ENCODE measurements at regions not wholly inside any gene's neighbourhood (a gene's known extent, or its start where the extent isn't known, plus 50 kb on each side); places are given as distances from the start of the nearest gene placed in this dataset.

- no peak for DNase-seq
Measured at GRCh38 chr13:79680485-79680884, 199.5 kb downstream of the NDFIP2 start.

DNA sequence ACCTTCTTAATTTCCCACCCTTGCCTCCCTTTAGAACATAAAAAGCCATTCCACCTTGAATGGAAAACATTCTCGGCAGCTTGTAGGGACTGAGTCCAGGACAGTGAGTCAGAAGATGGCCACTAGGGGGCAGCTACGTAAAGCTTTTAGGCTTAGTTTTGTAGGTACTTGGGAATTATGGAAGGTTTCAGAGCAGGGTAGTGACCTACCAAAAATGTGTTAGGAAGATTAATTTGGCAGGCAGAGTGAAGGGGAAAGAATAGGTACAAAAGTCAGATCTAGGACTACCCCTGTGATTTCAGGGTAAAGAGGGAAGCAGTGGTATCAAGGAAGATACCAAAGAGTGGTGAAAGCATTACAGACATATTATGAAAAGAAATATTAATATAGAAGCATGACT, 198.4 kb downstream of the NDFIP2 start:
- peak; percentile 14 to 25 for DNase-seq

GRCh38 chr13:79678100-79678499, 197.1 kb downstream of the NDFIP2 start:
- DNase-seq: no peak

- no peak for DNase-seq
Measured at GRCh38 chr13:79675931-79676660, 195.1 kb downstream of the NDFIP2 start.

DNA sequence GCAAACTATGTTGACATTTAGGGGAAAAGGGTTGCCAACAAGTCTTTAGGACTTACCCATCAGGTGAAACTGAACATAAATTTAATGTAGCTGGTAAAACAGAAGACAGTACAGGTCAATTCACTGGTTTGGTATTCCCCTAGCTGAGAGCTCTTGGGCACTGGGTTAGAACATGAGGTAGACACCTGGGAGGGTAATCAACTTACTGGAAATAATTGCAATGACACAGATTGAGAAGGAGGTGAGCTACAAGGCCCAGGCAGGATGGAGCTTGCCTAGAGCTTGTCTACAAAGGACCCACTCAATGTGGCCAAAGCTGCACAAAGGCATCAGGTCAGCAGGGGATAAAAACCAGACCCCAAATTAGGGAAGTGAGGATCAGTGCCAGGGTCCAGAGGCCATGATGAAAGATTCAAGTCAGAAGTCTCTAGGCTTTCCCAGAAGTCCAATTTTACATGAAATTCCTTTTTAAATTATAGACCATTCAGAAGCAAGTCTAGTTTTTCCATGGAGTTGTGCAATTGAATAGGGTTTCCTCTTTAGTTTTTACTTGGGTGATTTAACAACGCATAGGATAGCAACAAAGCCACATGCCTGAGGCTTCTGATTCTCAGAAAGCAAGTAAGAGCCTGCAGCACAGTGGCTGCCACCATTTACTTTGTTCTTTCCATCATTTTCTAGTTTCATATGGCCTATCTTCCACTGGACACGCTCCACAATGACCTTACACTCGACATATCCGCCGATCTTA, 194.0 kb downstream of the NDFIP2 start:
- DNase-seq: no peak

GRCh38 chr13:79673993-79674377, 193.0 kb downstream of the NDFIP2 start:
- DNase-seq: no peak

DNA sequence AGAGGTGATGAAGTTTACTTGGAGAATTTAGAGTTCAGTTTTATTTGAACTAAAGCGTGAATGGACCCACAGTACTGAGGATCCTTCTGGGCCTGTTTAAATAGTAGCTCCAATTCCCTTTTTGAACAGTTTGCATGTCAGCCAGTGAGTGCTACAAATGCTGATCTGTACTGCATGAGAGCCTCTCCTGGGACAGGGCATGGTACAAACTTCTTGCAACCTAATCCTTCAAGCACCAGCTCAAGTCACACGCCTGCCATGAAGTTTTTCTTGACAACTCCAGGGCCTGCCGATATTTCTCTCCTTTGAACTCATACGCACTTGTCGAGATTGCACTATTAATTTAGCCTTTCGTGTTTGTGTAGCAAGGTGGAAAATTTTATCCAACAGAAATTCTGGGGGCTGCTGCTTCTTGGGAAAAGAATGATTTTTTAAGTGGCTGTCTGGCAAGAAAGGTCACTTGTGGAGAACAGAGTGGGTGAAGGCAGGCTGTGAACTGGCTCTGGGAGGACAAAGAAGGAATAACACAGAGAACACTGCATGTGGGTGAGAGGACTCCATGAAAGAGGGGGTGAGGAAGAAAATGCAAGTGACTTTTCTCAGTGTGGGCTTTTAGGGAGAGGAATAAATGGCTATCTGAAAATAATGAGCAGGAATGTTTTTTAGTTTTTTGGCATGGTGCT, 192.5 kb downstream of the NDFIP2 start:
- DNase-seq: no peak

DNA sequence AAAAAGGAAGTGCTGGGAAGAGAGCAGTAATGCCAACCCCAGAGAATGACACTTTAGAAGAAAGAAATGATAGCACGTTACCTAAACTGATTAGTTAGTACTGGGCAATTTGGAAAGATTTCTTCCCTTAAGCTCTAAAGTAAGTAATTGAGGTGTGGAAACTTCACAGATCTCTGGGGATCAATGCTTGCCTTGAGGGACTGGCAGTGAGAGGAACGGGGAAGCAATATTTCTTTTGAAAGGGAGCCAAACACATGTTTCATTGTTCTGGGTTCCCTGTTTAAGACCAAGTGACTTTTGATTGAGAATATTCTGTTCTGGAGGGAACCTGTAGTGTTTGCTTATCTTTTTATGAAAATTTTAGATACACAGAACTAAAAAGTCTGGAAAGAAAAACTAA, 190.5 kb downstream of the NDFIP2 start:
- no peak for DNase-seq

GRCh38 chr13:79668201-79668752, 187.3 kb downstream of the NDFIP2 start:
- no peak for DNase-seq

DNA sequence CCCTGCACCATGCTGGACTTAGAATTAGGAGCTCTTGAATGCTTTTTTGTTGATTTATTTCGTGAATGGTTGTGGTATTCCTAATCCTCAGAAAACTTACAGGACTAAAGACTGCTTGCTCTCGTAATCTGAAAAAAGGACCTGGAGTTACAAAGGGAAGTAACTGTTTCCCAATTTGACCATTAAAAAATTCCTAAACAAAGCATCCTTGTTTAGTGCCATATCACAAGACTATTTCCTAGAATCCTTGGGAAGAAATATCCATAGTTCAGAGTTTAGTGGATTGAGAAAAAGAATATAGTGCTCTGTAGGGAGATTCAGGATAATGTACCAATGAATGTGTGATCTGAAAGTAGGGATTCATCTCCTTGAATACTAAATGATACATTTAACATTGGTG, 186.8 kb downstream of the NDFIP2 start:
- no peak for DNase-seq

DNA sequence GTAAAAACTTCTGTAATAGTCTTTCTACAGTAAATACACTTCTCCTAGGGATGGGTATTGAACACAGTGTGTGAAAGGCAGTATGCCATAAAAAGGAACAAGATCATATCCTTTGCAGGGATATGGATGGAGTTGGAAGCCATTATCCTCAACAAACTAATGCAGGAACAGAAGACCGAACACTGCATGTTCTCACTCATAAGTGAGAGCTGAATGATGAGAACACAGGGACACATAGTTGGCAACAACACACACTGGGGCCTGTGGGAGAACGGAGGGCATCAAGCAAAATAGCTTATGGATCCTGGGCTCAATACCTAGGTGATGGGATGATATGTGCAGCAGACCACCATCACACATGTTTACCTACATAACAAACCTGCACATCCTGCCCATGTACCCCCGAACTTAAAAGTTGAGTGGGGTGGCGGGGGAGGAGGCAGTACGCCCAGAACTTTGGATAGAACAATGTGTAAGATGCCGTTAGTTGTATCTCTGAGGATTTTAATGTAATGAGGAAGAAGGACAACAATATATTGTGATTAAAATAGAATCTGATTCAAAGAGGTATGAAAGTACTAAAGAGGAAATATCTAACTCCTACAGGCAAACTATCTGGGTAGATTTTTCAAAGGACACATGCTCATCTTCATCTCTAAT, 183.2 kb downstream of the NDFIP2 start:
- no peak for DNase-seq

DNA sequence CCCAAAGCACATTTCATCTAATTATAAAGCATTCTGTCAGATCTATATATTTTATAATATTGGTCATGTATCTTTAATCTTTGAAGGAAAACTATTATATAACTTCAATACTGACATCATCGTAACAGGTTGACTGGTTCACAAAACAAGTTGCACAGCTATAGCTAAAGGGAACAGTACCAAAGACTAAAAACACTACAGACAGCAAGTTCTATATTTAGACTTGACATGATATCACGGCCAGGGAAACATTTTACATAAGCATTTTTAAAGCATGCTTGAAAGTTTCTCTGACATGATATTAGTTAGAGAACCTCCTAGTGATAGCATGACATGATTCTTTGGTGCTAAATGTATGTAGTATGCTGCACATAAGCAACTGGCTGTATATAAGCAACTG, 182.5 kb downstream of the NDFIP2 start:
- no peak for DNase-seq

DNA sequence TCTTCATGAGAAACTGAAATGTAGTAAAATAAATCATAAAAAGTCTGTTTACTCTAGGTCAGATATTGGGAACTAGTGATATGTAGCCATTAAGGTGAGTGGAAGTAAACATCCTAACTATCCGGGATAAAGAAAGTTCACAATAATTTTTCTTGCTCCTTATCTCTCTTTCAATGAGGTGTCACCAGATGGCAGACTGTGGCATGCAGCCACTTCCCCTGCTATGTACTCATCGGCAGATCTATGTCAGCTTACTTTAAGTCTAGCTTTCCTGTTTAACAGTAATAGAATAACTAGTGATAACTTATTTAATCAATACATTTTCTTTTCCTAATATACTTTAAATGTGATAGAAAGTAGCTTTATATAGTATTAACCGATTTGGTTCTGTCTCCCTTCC, 181.9 kb downstream of the NDFIP2 start:
- no peak for DNase-seq

DNA sequence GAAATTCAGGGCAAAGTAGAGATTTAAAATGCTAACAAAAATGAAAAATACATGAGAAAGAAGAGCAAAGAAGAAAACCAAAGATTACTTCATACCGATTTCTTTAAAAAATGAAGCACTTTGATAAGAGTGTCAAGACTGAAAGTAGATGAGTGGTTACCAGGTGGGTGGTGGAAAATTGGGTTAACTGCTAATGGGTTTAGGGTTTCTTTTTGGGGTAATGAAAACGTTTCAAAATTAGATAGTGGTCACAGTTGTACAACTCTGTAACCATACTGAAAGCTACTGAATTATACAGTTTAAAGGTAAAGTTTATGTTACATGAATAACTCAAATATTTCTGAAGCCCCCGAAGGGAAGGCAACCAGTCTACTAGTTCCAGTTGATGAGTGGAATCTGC, 179.4 kb downstream of the NDFIP2 start:
- DNase-seq: no peak

- no peak for DNase-seq
Measured at GRCh38 chr13:79659121-79659521, 178.2 kb downstream of the NDFIP2 start.

- DNase-seq: no peak
Measured at GRCh38 chr13:79658333-79658975, 177.5 kb downstream of the NDFIP2 start.

DNA sequence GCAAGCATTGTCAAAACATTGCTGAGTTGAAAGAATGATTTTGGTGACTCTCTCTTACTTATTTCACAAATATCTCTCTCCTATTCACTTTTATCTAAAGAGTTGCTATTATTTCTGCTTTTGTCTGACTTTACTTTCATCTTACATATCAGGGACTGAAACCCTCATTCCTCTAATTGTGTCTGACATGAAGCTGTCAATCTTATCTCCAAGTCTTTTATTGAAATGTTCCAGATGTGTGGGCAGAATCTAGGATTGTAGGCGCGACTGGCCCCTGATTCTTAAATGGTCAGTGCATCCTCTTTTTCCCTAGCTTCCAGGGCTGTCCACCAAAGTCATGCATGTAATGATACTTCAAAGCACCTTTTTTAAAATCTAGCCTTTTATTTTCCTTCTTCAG, 174.6 kb downstream of the NDFIP2 start:
- no peak for DNase-seq

DNA sequence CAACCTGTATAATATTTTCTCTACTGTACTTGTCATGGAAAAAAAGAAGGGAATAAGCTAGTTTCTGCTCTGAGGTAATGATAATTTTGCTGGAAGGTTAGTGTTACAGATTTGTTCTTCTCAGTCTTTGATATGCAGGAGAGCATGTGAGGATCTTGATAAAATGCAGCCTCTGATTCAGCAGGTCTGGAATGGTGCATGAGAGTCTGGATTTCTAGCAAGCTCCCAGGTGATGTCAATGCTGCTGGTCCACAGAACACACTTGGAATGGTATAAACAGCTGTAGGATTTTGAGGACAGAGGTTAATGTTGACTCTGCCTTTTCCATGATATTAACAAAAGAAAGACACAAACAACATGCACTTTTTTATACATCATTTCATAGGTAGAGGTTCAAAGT, 173.6 kb downstream of the NDFIP2 start:
- no peak for DNase-seq

GRCh38 chr13:79650688-79651087, 169.7 kb downstream of the NDFIP2 start:
- no peak for DNase-seq

DNA sequence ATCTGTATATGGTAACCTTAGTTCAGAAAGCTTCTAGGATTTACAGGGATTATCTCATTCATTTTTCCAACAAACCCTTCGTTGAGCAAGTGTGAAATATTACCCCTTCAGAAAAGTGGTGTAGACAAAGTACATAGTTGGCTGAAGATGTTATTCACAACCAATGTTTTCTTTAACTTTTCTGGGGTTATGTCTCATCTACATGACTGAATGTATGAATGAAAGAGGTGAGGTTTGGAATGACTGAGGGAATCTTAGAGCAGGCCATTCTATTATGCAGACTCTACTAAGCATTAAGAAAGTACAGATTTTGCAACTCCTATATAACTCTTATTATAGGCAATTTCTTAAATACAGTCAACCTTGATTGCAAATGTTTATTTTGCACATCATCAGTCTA, 167.2 kb downstream of the NDFIP2 start:
- DNase-seq: no peak

- no peak for DNase-seq
Measured at GRCh38 chr13:79647533-79647932, 166.6 kb downstream of the NDFIP2 start.

DNA sequence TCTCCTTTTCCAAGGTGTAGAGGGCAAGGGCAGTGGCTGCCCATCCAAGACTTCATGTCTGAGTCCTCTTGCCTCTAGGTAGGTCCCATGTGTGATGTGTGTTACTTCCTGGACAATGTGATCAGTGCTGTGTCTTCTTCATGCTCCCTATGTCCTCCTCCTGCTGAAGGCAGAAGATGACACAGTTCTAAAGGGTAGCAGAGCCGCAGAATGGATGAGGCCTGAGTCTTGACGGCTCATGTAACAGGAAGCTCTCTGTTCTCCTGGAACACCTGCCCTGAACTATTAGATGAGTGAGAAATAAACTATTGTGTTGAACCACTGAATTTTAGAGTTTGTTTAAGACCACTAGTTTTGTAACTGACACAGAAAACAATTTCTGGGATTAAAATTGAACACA, 165.9 kb downstream of the NDFIP2 start:
- DNase-seq: no peak

DNA sequence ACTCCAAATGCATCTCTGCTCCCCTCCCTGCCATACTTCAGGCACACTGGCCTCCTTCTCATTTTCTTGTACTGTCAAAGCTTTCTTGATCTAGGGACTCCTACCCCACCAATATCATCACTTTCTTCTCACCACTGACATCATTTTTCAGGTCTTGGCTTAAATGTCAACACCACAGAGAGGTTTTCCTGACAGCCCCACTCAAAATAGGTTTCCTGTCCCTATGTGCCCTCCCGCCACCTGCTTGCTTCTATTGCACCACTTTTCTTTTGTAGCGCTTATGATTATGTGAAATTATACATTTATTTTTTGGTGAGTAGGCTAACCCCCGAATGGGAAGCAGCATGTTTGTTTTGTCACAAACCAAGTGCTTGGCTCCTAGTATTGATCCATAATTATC, 164.6 kb downstream of the NDFIP2 start:
- DNase-seq: no peak

All from CD4-positive, alpha-beta T cell treated with Interferon alpha-2 for 1 hour (primary cell).